SK-N-SH (cell line): ENCODE measurements at regions not wholly inside any gene's neighbourhood (a gene's known extent, or its start where the extent isn't known, plus 50 kb on each side); places are given as distances from the start of the nearest gene placed in this dataset.

ENCODE experiments used
- CTCF ChIP-seq: fragments of 200-600 bp; sonication (generic); IDR thresholded peaks from 2 replicates; pipeline ENCODE4 v1.6.1; 2017; ENCODE audit warnings: antibody characterized with exemption, mild to moderate bottlenecking, moderate library complexity
- ELF1 ChIP-seq: IDR thresholded peaks from 2 replicates; pipeline ENCODE4 v1.4.0; 2012
- FOSL2 ChIP-seq: IDR thresholded peaks from 2 replicates; pipeline ENCODE4 v1.4.0; 2012; ENCODE audit warnings: low read depth, mild to moderate bottlenecking, moderate library complexity, borderline replicate concordance
- FOXJ3 ChIP-seq: sonication (generic); formaldehyde crosslinking; IDR thresholded peaks from 2 replicates; pipeline ENCODE4 v1.5.1; 2020; ENCODE audit warnings: mild to moderate bottlenecking, missing genetic modification reagents
- JUND ChIP-seq: IDR thresholded peaks from 2 replicates; pipeline ENCODE4 v1.4.0; 2012
- MAX ChIP-seq: IDR thresholded peaks from 2 replicates; pipeline ENCODE4 v1.4.0; 2012; ENCODE audit warnings: low read depth
- RCOR1 ChIP-seq: fragments of 150-350 bp; IDR thresholded peaks from 2 replicates; pipeline ENCODE4 v1.6.1; 2017; ENCODE audit warnings: antibody characterized with exemption, low read length
- REST ChIP-seq: IDR thresholded peaks from 2 replicates; pipeline ENCODE4 v1.6.1; 2012; ENCODE audit warnings: mild to moderate bottlenecking, low read depth, low read length, moderate library complexity
- TCF12 ChIP-seq: IDR thresholded peaks from 2 replicates; pipeline ENCODE4 v1.4.0; 2012
- ZBTB33 ChIP-seq: IDR thresholded peaks from 2 replicates; pipeline ENCODE4 v1.4.0; 2012; ENCODE audit warnings: low read depth, borderline replicate concordance

GRCh38 chr18:34627137-34627920 lies 82.8 kb upstream of the DTNA start:
- TF ChIP-seq ZBTB33 (no peak), FOXJ3 (CRISPR knock-in tag) (no peak), JUND (no peak), ELF1 (no peak), CTCF (no peak), TCF12 (no peak), RCOR1 (no peak), MAX (no peak), REST (no peak), FOSL2 (no peak)
